K562 (cell line): ENCODE measurements at regions not wholly inside any gene's neighbourhood (a gene's known extent, or its start where the extent isn't known, plus 50 kb on each side); places are given as distances from the start of the nearest gene placed in this dataset.

ENCODE experiments used
- C11orf30 ChIP-seq: fragments of 450-650 bp; IDR thresholded peaks from 2 replicates; pipeline ENCODE4 v1.6.1; 2016; ENCODE audit warnings: low read depth, mild to moderate bottlenecking
- CTCF ChIP-seq, 3 experiments: IDR thresholded peaks in 2 of 3; conservative IDR thresholded peaks in 1 of 3; 2 replicates each; pipeline ENCODE4 v1.5.1; 2011 to 2012; ENCODE audit warnings: low read length in 3 of 3, mild to moderate bottlenecking in 3 of 3, control low read depth in 2 of 3, improper control_type of control experiment in 1 of 3, inconsistent platforms in 1 of 3, low read depth in 1 of 3, mixed read lengths in 1 of 3, moderate library complexity in 1 of 3; ENCODE audit not compliant: insufficient read depth in 2 of 3
- E2F1 ChIP-seq: sonication (generic); formaldehyde crosslinking; IDR thresholded peaks from 2 replicates; pipeline ENCODE4 v1.8.1; 2023; ENCODE audit warnings: mild to moderate bottlenecking, missing genetic modification reagents, moderate library complexity
- GTF2E2 ChIP-seq: fragments of 200-800 bp; sonication (Bioruptor generic); IDR thresholded peaks from 2 replicates; pipeline ENCODE4 v1.6.1; 2016; ENCODE audit warnings: missing genetic modification characterization, missing compliant biosample characterization
- HDAC1 ChIP-seq, 2 experiments: fragments of 450-650 bp; IDR thresholded peaks; 2 replicates each; pipeline ENCODE4 v1.6.1; 2016 to 2017; ENCODE audit warnings: inconsistent platforms in 1 of 2, mild to moderate bottlenecking in 1 of 2, moderate library complexity in 1 of 2
- HLTF ChIP-seq: fragments of 450-650 bp; IDR thresholded peaks from 2 replicates; pipeline ENCODE4 v1.6.1; 2016
- HMG20B ChIP-seq: fragments of 250-450 bp; sonication (Bioruptor Pico); IDR thresholded peaks from 2 replicates; pipeline ENCODE4 v1.5.0; 2021; ENCODE audit warnings: mild to moderate bottlenecking
- HMGXB4 ChIP-seq: sonication (generic); formaldehyde crosslinking; IDR thresholded peaks from 2 replicates; pipeline ENCODE4 v1.8.1; 2023; ENCODE audit warnings: mild to moderate bottlenecking, missing genetic modification reagents
- MAFK ChIP-seq: IDR thresholded peaks from 2 replicates; pipeline ENCODE4 v1.6.1; 2011; ENCODE audit warnings: low read length, improper control_type of control experiment
- MBD2 ChIP-seq: sonication (generic); IDR thresholded peaks from 2 replicates; pipeline ENCODE4 v1.6.1; 2016; ENCODE audit warnings: low read depth, borderline replicate concordance
- NFATC3 ChIP-seq: fragments of 450-650 bp; IDR thresholded peaks from 2 replicates; pipeline ENCODE4 v1.6.1; 2017; ENCODE audit warnings: mild to moderate bottlenecking
- PHB ChIP-seq: fragments of 250-450 bp; sonication (Bioruptor Pico); IDR thresholded peaks from 2 replicates; pipeline ENCODE4 v1.5.0; 2021
- RAD21 ChIP-seq, 2 experiments: fragments of 250-450 bp in 1 of 2; fragments of 450-650 bp in 1 of 2; sonication (Bioruptor Pico) in 1 of 2; formaldehyde crosslinking in 1 of 2; IDR thresholded peaks in 1 of 2; conservative IDR thresholded peaks in 1 of 2; 2 replicates each; pipeline versions ENCODE4 v1.4.0 to v1.8.0; 2020 to 2022; ENCODE audit warnings: mild to moderate bottlenecking in 2 of 2, moderate library complexity in 1 of 2
- RAD51 ChIP-seq: fragments of 450-650 bp; IDR thresholded peaks from 2 replicates; pipeline ENCODE4 v1.7.1; 2016; ENCODE audit warnings: low read depth, mild to moderate bottlenecking, borderline replicate concordance
- SMARCA5 ChIP-seq: fragments of 450-650 bp; IDR thresholded peaks from 2 replicates; pipeline ENCODE4 v1.6.1; 2016
- TGIF2 ChIP-seq: sonication (generic); formaldehyde crosslinking; IDR thresholded peaks from 2 replicates; pipeline ENCODE4 v1.8.1; 2022; ENCODE audit warnings: mild to moderate bottlenecking, missing genetic modification reagents, moderate library complexity
- U2AF2 ChIP-seq: fragments of 200-400 bp; formaldehyde crosslinking; optimal IDR thresholded peaks from 2 replicates; pipeline ENCODE3; 2017; ENCODE audit warnings: low read depth, mild to moderate bottlenecking, low read length
- ZFPM2 ChIP-seq: fragments of 250-450 bp; sonication (Bioruptor Pico); IDR thresholded peaks from 2 replicates; pipeline ENCODE4 v1.5.1; 2022; ENCODE audit warnings: mild to moderate bottlenecking
- ZNF121 ChIP-seq: sonication (generic); formaldehyde crosslinking; conservative IDR thresholded peaks from 2 replicates; pipeline ENCODE4 v1.8.0; 2022; ENCODE audit warnings: missing genetic modification reagents
- ZNF184 ChIP-seq: sonication (generic); formaldehyde crosslinking; IDR thresholded peaks from 2 replicates; pipeline ENCODE4 v1.5.0; 2020; ENCODE audit warnings: missing genetic modification reagents
- ZNF239 ChIP-seq: fragments of 250-450 bp; sonication (Bioruptor Pico); IDR thresholded peaks from 2 replicates; pipeline ENCODE4 v1.4.0; 2020; ENCODE audit warnings: mild to moderate bottlenecking
- ZNF280B ChIP-seq: fragments of 250-450 bp; sonication (Bioruptor Pico); IDR thresholded peaks from 2 replicates; pipeline ENCODE4 v1.5.1; 2021; ENCODE audit warnings: mild to moderate bottlenecking

- peak in 1 of 2 experiments; percentile 14; a peak in 1 of 4 replicates for TF ChIP-seq RAD21 (CRISPR knock-in tag; conservative IDR thresholded peaks at IDR 0.05 in 1 of 2, IDR thresholded peaks at IDR 0.05 in 1 of 2)
- no peak for TF ChIP-seq PHB
- TF ChIP-seq HMGXB4 (CRISPR knock-in tag), result no peak
- TF ChIP-seq SMARCA5, result no peak
- TF ChIP-seq HMG20B (CRISPR knock-in tag), result no peak
- no peak for TF ChIP-seq ZNF184
- TF ChIP-seq C11orf30, result peak; percentile 47; the same call in 1 of the 2 replicates
- TF ChIP-seq ZFPM2 (CRISPR knock-in tag), result no peak
- no peak for TF ChIP-seq HDAC1 (IDR thresholded peaks at IDR 0.05)
- TF ChIP-seq U2AF2, result no peak
- TF ChIP-seq GTF2E2 (tag), result no peak
- TF ChIP-seq ZNF280B (CRISPR knock-in tag), result no peak
- TF ChIP-seq MBD2, result no peak
- TF ChIP-seq ZNF239 (CRISPR knock-in tag), result no peak
- TF ChIP-seq TGIF2, result no peak
- TF ChIP-seq RAD51, result no peak
- no peak for TF ChIP-seq ZNF121 (CRISPR knock-in tag)
- TF ChIP-seq NFATC3, result no peak
- peak; percentile 20; the same call in 1 of the 2 replicates for TF ChIP-seq MAFK
- TF ChIP-seq CTCF (IDR thresholded peaks at IDR 0.05 in 2 of 3, conservative IDR thresholded peaks at IDR 0.05 in 1 of 3; ENCODE audit: insufficient read depth in 2 of 3, low read depth in 1 of 3, low read length in 3 of 3), result peak; percentile 31 to 66 (median 53)
- TF ChIP-seq E2F1, result no peak
- TF ChIP-seq HLTF, result no peak
Measured at GRCh38 chr16:49183911-49184310, 97.7 kb downstream of the CBLN1 start (continued).
